Stomach (tissue), 4 donors: ENCODE measurements at regions not wholly inside any gene's neighbourhood (a gene's known extent, or its start where the extent isn't known, plus 50 kb on each side); places are given as distances from the start of the nearest gene placed in this dataset.

Source experiments
- EP300 ChIP-seq: sonication (generic); formaldehyde crosslinking; IDR thresholded peaks from one replicate; pipeline ENCODE4 v1.6.1; 2017; ENCODE audit warnings: antibody characterized with exemption
- POLR2A ChIP-seq, 4 donors: fragments of 450-650 bp; IDR thresholded peaks; one replicate each; pipeline ENCODE4 v1.6.1; 2016; ENCODE audit warnings: antibody characterized with exemption in 4 of 4, control low read depth in 2 of 4, mild to moderate bottlenecking in 1 of 4, moderate library complexity in 1 of 4
- TF ChIP-seq, protein P1 (sequence below), 7 experiments: fragments of 450-650 bp in 4 of 7; fragments of 200-600 bp in 3 of 7; sonication (generic) in 3 of 7; IDR thresholded peaks; one replicate each; pipeline ENCODE4 v1.5.1; 2016 to 2019; ENCODE audit warnings: antibody characterized with exemption in 7 of 7, control low read depth in 2 of 7, mild to moderate bottlenecking in 1 of 7

GRCh38 chr6:112481211-112481610 is 134.1 kb downstream of the RFPL4B start:
- TF ChIP-seq EP300 (no peak), POLR2A (IDR thresholded peaks at IDR 0.05) (no peak)
- TF ChIP-seq, protein P1, sequence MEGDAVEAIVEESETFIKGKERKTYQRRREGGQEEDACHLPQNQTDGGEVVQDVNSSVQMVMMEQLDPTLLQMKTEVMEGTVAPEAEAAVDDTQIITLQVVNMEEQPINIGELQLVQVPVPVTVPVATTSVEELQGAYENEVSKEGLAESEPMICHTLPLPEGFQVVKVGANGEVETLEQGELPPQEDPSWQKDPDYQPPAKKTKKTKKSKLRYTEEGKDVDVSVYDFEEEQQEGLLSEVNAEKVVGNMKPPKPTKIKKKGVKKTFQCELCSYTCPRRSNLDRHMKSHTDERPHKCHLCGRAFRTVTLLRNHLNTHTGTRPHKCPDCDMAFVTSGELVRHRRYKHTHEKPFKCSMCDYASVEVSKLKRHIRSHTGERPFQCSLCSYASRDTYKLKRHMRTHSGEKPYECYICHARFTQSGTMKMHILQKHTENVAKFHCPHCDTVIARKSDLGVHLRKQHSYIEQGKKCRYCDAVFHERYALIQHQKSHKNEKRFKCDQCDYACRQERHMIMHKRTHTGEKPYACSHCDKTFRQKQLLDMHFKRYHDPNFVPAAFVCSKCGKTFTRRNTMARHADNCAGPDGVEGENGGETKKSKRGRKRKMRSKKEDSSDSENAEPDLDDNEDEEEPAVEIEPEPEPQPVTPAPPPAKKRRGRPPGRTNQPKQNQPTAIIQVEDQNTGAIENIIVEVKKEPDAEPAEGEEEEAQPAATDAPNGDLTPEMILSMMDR (IDR thresholded peaks at IDR 0.05): no peak
